GM18873 (cell line): ENCODE measurements at regions not wholly inside any gene's neighbourhood (a gene's known extent, or its start where the extent isn't known, plus 50 kb on each side); places are given as distances from the start of the nearest gene placed in this dataset.
"Not testable (repeated sequence)": the region's sequence is repeated elsewhere in the genome, so short reads cannot be mapped to it uniquely, and the experiment has no call there.

Experiments
- ATAC-seq: cut with Tn5 transposase; IDR thresholded peaks from one replicate; pipeline ENCODE4 v1.9.1; 2021; ENCODE audit warnings: mild to moderate bottlenecking, moderate library complexity, moderate number of reproducible peaks; ENCODE audit not compliant: unreplicated experiment, low FRiP score

GRCh38 chr5:1639757-1640156 lies 116.0 kb upstream of the LPCAT1 start:
- ATAC-seq, result no peak

- no peak for ATAC-seq
Observed at GRCh38 chr5:1638658-1639400, 115.1 kb upstream of the LPCAT1 start.

- no peak for ATAC-seq
Observed at GRCh38 chr5:1637639-1638481, 114.1 kb upstream of the LPCAT1 start.

DNA sequence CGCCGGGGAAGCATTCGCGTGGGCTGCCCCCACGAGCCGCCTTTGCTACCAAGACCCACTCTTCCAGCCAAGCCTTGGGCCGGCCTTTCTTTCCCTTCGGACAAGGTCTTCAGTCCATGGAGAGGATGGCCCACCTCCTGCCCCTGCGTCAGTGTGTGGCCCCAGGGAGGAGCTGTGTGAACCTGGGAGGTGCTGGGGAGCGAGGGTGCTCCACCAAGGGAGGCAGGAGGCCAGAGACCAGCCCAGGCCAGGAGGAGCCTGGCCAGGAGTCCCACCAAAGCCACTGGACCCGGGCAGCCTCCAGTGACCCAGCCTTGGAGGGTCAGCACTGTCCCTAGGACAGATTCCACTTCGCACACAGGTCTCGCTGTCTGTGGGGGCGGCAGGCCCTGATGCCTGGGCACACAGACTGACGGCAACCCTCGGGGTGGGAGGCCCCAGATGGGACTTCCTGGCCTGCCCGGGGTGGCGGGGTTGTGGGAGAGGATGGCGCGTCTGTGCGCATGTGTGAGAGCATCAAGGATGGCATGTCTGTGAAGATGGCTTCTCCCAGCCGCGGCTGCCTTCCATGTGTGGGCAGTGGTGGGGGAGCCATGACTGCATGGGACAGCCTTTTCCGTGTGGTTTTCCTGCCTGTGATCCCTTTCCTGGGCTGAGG lies 113.3 kb upstream of the LPCAT1 start:
- no peak for ATAC-seq

GRCh38 chr5:1636208-1636770 lies 112.5 kb upstream of the LPCAT1 start:
- ATAC-seq, result not testable (repeated sequence)

- ATAC-seq, result not testable (repeated sequence)
Observed at GRCh38 chr5:1635477-1635876, 111.7 kb upstream of the LPCAT1 start.

DNA sequence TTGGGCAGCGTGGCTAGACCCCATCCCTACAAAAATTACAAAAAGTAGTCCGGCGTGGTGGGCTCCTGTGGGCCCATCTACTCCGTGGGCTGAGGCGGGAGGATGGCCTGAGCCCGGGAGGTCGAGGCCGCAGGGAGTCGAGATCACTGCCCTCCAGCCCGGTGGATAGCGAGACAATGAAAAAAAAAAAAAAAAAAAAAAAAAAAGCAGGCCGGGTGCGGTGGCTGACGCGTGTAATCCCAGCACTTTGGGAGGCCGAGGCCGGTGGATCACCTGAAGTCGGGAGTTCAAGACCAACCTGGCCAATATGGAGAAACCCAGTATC lies 110.5 kb upstream of the LPCAT1 start:
- no peak for ATAC-seq

DNA sequence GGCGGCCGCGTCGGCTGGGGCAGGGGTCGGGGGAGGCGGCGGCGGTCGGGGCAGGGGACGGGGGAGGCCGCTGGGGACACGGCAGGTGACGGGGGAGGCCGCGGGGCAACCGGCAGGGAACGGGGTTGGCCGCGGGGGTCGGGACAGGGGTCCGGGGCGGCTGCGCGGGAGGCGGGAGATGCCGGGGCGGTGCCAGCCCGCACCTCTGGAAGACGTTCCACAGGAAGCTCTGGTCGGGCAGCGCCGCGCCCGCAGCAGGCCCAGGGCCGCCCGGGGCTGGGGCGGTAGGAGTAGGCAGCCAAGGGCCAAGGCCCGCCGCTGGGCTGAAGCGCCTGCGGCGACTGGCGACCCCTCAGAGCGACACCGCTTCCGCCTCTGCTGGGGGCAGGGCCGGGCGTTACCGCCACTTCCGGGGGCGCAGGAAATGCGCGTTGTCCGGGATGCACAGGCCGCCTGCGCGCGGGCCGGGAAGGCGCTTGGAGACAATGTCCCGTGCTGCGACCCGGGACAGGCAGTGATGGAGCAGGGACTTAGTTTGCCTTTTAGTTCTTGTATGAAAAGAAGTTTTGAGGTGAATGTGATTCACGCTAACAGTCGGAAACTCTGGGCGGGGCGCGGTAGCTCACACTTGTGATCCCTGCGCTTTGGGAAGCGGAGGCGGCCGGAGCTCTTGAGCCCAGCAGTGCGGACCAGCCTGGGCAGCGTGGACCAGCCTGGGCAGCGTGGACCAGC lies 110.0 kb upstream of the LPCAT1 start:
- peak; percentile 78 for ATAC-seq

- ATAC-seq, result not testable (repeated sequence)
Observed at GRCh38 chr5:1631004-1631403, 107.2 kb upstream of the LPCAT1 start.

DNA sequence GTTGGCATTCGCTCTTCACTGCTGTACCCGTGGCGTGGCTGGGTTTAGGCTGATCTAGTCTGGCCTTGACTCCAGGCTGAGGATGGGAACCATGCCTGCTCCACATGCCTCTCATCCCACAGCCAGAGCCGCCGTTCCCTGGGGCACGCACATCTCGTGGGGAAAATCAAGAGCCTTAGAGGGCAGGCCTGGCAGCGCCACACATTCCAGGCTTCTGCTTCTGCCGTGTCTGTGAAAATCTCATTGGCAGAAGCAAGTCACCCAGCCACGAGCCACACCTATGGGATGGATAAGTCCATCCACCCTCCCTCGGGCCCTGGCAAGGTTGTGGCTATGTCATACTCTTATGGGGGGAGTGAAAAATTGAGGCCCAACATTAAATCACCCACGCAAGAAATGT lies 102.6 kb upstream of the LPCAT1 start:
- ATAC-seq, result not testable (repeated sequence)

- ATAC-seq, result not testable (repeated sequence)
Observed at GRCh38 chr5:1619531-1619930, 95.8 kb upstream of the LPCAT1 start.

GRCh38 chr5:1618296-1618865 lies 94.6 kb upstream of the LPCAT1 start:
- ATAC-seq, result not testable (repeated sequence)

- ATAC-seq, result not testable (repeated sequence)
Observed at GRCh38 chr5:1617236-1617755, 93.5 kb upstream of the LPCAT1 start.

GRCh38 chr5:1613515-1613914 lies 89.8 kb upstream of the LPCAT1 start:
- ATAC-seq, result not testable (repeated sequence)

DNA sequence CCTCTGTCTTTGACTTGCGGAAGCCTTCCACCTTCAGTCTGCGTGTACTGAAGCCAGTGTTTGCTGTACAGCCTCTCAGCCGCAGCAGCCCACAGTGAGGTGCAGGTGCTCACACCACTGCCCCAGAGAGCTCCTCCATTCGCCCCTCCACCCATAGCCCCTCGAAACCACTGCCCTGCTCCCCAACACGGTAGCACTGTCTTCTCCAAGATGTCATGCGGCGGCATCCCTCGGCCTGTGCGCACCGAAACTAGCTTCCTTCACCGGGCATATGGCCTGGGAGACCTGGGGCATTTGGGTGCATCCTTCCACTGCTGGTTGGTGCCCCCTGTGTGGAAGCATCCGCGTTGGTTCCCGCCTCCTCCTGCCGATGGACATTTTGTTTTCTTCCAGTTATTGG lies 86.8 kb upstream of the LPCAT1 start:
- not testable (repeated sequence) for ATAC-seq

GRCh38 chr5:1609111-1609510 lies 85.4 kb upstream of the LPCAT1 start:
- ATAC-seq, result not testable (repeated sequence)

GRCh38 chr5:1608336-1608735 lies 84.6 kb upstream of the LPCAT1 start:
- not testable (repeated sequence) for ATAC-seq

DNA sequence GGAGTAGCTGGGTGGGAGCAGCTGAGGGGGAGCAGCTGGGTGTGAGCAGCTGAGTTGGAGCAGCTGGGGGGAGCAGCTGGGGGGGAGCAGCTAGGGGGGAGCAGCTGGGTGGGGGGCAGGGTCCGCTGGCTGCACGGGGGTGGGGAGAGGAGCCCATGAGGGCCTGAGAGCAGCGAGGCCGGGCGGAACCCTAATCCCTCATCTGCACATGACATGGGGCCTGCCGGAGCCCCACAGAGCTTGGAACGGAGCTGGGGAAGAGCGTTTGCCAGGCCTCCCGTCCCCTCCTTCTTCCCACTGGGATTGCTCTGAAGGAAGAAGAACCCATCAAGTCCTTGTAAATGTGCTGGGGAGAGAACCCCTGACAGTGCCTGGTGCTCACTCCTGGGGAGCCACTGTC lies 83.2 kb upstream of the LPCAT1 start:
- not testable (repeated sequence) for ATAC-seq

DNA sequence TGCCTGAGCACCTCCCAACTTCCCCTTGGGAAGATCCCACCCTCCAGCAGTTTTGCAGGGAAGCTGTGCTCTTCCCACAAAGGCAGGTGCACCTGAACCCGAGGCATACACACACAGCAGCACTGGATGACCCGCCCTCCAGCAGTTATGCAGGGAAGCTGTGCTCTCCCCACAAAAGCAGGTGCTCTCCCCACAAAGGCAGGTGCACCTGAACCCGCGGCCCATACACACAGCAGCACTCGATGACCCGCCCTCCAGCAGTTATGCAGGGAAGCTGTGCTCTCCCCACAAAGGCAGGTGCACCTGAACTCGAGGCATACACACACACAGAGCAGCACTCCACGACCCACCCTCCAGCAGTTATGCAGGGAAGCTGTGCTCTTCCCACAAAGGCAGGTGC lies 80.2 kb upstream of the LPCAT1 start:
- not testable (repeated sequence) for ATAC-seq

DNA sequence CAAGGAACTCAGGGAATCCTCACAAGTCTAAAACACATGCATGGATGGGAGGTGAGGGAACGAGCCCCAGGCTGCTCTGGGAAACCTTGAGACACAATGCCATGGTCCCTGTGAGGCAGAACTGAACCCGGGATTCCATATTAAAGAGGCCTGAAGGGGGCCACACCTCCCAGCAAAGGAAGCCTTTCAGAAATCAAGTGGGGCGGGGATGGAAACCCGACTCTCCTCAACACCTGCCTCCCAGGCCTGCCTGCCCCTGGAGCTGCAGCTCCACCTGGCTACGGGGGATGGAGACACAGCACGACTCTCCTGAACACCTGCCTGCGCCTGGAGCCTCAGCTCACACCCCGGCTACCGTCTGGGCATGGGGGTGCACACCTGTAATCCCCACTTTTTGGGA lies 77.8 kb upstream of the LPCAT1 start:
- not testable (repeated sequence) for ATAC-seq
